Uterus (tissue), 2 donors: ENCODE measurements at regions not wholly inside any gene's neighbourhood (a gene's known extent, or its start where the extent isn't known, plus 50 kb on each side); places are given as distances from the start of the nearest gene placed in this dataset.

Experiments used
- POLR2A ChIP-seq, 2 donors: fragments of 450-650 bp; IDR thresholded peaks; one replicate each; pipeline ENCODE4 v1.6.1; 2016; ENCODE audit warnings: antibody characterized with exemption in 2 of 2, mild to moderate bottlenecking in 1 of 2, moderate library complexity in 1 of 2
- TF ChIP-seq, protein P1 (sequence below), 4 experiments: fragments of 200-600 bp in 2 of 4; fragments of 450-650 bp in 2 of 4; sonication (generic) in 2 of 4; IDR thresholded peaks; one replicate each; pipeline ENCODE4 v1.5.1; 2016 to 2019; ENCODE audit warnings: antibody characterized with exemption in 4 of 4, mild to moderate bottlenecking in 2 of 4, moderate library complexity in 1 of 4

DNA sequence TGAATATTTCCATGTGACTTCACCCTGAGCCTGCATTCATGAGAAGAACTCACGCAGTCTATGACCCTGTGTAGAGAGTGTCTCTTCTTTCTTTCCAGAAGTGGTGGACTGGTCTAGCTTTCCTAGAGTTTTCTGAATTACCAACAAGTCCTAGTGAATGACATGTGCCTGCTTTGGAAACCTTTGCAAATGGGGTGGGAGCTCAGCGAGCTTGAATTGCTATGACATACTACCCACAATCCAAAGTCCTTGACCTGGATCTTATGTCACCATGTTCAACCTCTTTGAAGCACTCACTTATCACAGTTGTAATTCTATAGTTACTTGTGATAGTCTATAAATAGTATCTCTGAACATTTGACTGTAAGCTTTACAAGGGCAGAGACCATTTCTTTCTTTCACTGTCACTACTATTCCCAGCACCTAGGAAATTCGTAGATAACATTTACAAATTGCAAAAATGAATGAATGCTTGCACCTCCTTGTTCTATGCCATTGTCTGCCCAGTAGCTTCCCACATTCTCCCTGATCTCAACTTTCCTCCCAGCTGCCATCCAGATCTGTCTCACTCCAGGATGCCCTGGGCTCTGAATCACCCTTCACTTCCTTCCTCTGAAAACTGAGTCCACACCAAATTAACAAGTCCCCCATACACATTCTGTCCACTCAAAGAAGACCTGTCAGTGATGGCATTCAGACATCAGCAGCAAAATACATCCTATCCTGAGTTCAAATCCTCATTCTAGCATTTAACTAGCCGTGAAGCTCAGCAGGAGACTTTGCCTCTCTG lies 201.9 kb upstream of the SESN3 start:
- TF ChIP-seq, protein P1, sequence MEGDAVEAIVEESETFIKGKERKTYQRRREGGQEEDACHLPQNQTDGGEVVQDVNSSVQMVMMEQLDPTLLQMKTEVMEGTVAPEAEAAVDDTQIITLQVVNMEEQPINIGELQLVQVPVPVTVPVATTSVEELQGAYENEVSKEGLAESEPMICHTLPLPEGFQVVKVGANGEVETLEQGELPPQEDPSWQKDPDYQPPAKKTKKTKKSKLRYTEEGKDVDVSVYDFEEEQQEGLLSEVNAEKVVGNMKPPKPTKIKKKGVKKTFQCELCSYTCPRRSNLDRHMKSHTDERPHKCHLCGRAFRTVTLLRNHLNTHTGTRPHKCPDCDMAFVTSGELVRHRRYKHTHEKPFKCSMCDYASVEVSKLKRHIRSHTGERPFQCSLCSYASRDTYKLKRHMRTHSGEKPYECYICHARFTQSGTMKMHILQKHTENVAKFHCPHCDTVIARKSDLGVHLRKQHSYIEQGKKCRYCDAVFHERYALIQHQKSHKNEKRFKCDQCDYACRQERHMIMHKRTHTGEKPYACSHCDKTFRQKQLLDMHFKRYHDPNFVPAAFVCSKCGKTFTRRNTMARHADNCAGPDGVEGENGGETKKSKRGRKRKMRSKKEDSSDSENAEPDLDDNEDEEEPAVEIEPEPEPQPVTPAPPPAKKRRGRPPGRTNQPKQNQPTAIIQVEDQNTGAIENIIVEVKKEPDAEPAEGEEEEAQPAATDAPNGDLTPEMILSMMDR (IDR thresholded peaks at IDR 0.05): no peak
- no peak for TF ChIP-seq POLR2A (IDR thresholded peaks at IDR 0.05)
